Mesenchymal stem cell (in vitro differentiated cells and primary cell): ENCODE measurements at regions not wholly inside any gene's neighbourhood (a gene's known extent, or its start where the extent isn't known, plus 50 kb on each side); places are given as distances from the start of the nearest gene placed in this dataset.

ENCODE experiments used
- DNase-seq: peaks from one replicate; pipeline ENCODE4 v3.0.0-alpha.2; 2013
- H2AFZ ChIP-seq: one replicate; pipeline ENCODE4 v1.6.1; 2013; ENCODE audit warnings: low read depth, mild to moderate bottlenecking, control low read depth, inconsistent platforms, low read length, moderate library complexity
- H2AK5ac ChIP-seq: 2 replicates; pipeline ENCODE4 v1.6.1; 2013; ENCODE audit warnings: low read length, moderate library complexity, mild to moderate bottlenecking, inconsistent platforms; ENCODE audit not compliant: severe bottlenecking
- H2BK120ac ChIP-seq: one replicate; pipeline ENCODE4 v1.6.1; 2013; ENCODE audit warnings: low read depth, mild to moderate bottlenecking, inconsistent platforms, low read length, moderate library complexity
- H2BK12ac ChIP-seq, 2 experiments: one replicate each; pipeline ENCODE4 v1.6.1; 2013; ENCODE audit warnings: inconsistent platforms in 2 of 2, low read length in 2 of 2, mild to moderate bottlenecking in 2 of 2, moderate library complexity in 2 of 2, control low read depth in 1 of 2
- H2BK15ac ChIP-seq: one replicate; pipeline ENCODE4 v1.6.1; 2013; ENCODE audit warnings: mild to moderate bottlenecking, low read depth, inconsistent platforms; ENCODE audit not compliant: poor library complexity, severe bottlenecking
- H2BK5ac ChIP-seq: 2 replicates; pipeline ENCODE4 v1.6.1; 2013; ENCODE audit warnings: low read depth, mild to moderate bottlenecking, low read length, control low read depth, inconsistent platforms; ENCODE audit not compliant: poor library complexity, severe bottlenecking
- H3K14ac ChIP-seq, 2 experiments: one replicate each; pipeline ENCODE4 v1.6.1; 2013; ENCODE audit warnings: inconsistent platforms in 2 of 2, low read length in 2 of 2, control low read depth in 1 of 2, mild to moderate bottlenecking in 1 of 2, moderate library complexity in 1 of 2
- H3K18ac ChIP-seq, 2 experiments: one replicate each; pipeline ENCODE4 v1.6.1; 2013; ENCODE audit warnings: inconsistent platforms in 2 of 2, low read length in 2 of 2, control low read depth in 1 of 2, low read depth in 1 of 2, mild to moderate bottlenecking in 1 of 2
- H3K23ac ChIP-seq, 2 experiments: one replicate each; pipeline ENCODE4 v1.6.1; 2013; ENCODE audit warnings: inconsistent platforms in 2 of 2, low read length in 2 of 2, mild to moderate bottlenecking in 2 of 2, moderate library complexity in 2 of 2, control low read depth in 1 of 2
- H3K27ac ChIP-seq: 2 replicates; pipeline ENCODE4 v1.5.1; 2013; ENCODE audit warnings: mild to moderate bottlenecking, moderate library complexity, low read length, control low read depth, inconsistent platforms; ENCODE audit not compliant: poor library complexity, severe bottlenecking
- H3K27me3 ChIP-seq, 2 experiments: 2 replicates each; pipeline versions ENCODE4 v1.6.1 to v1.7.0; 2013; ENCODE audit warnings: low read length in 2 of 2, mild to moderate bottlenecking in 2 of 2, moderate library complexity in 2 of 2, control low read depth in 1 of 2, inconsistent platforms in 1 of 2; ENCODE audit not compliant: control insufficient read depth in 1 of 2, insufficient read depth in 1 of 2
- H3K36me3 ChIP-seq, 2 experiments: 2 replicates each; pipeline versions ENCODE4 v1.6.1 to v1.7.0; 2013; ENCODE audit warnings: low read length in 2 of 2, control low read depth in 1 of 2, inconsistent platforms in 1 of 2, low read depth in 1 of 2, mild to moderate bottlenecking in 1 of 2; ENCODE audit not compliant: insufficient read depth in 2 of 2, control insufficient read depth in 1 of 2
- H3K4ac ChIP-seq, 2 experiments: one replicate each; pipeline ENCODE4 v1.6.1; 2013; ENCODE audit warnings: inconsistent platforms in 2 of 2, low read length in 2 of 2, mild to moderate bottlenecking in 2 of 2, moderate library complexity in 2 of 2, control low read depth in 1 of 2, low read depth in 1 of 2
- H3K4me1 ChIP-seq: 2 replicates; pipeline ENCODE4 v1.6.1; 2013; ENCODE audit warnings: low read depth, low read length, control low read depth; ENCODE audit not compliant: control insufficient read depth, insufficient read depth
- H3K4me2 ChIP-seq: 2 replicates; pipeline ENCODE4 v1.6.1; 2013; ENCODE audit warnings: low read length, mild to moderate bottlenecking, inconsistent platforms; ENCODE audit not compliant: poor library complexity, severe bottlenecking
- H3K4me3 ChIP-seq, 2 experiments: 2 replicates each; pipeline versions ENCODE4 v1.5.1 to v1.7.0; 2013; ENCODE audit warnings: low read length in 2 of 2, mild to moderate bottlenecking in 2 of 2, control low read depth in 1 of 2, low read depth in 1 of 2; ENCODE audit not compliant: insufficient read depth in 1 of 2
- H3K79me1 ChIP-seq: replicated peaks from 2 replicates; pipeline ENCODE4 v1.6.1; 2013; ENCODE audit warnings: mild to moderate bottlenecking, control low read depth, low read length, inconsistent platforms; ENCODE audit not compliant: poor library complexity, severe bottlenecking
- H3K9ac ChIP-seq: 2 replicates; pipeline ENCODE4 v1.7.0; 2013; ENCODE audit warnings: mild to moderate bottlenecking, low read length, moderate library complexity
- H3K9me3 ChIP-seq: 2 replicates; pipeline ENCODE4 v1.7.0; 2013; ENCODE audit warnings: mild to moderate bottlenecking, low read length; ENCODE audit not compliant: control insufficient read depth
- H4K8ac ChIP-seq: one replicate; pipeline ENCODE4 v1.6.1; 2013; ENCODE audit warnings: inconsistent platforms, mild to moderate bottlenecking, low read length, moderate library complexity
- H4K91ac ChIP-seq: one replicate; pipeline ENCODE4 v1.6.1; 2013; ENCODE audit warnings: mild to moderate bottlenecking, low read length, inconsistent platforms
- WGBS: methylation state at CpG from one replicate; pipeline ENCODE4 v1.1.7; 2013; ENCODE audit warnings: mixed read lengths; 5-methylcytosine and 5-hydroxymethylcytosine counted together

GRCh38 chr15:97406841-97407240, 553.7 kb upstream of the ARRDC4 start:
- Histone ChIP-seq H2BK120ac (no peak overlapping the region), H3K23ac (no peak overlapping the region), H3K4me1 (no peaks in the 10 kb centered on the region), H3K9ac (no peak overlapping the region), H3K36me3 (no peaks in the 10 kb centered on the region), H3K14ac (no peak overlapping the region), H2AFZ (no peak overlapping the region), H3K27me3 (no peaks in the 10 kb centered on the region), H2BK5ac (no peak overlapping the region), H2AK5ac (no peak overlapping the region), H3K79me1 (no peaks in the 10 kb centered on the region), H3K4me3 (no peak overlapping the region), H3K9me3 (peaks cover 44% of the 10 kb centered on the region), H2BK15ac (no peak overlapping the region), H3K18ac (no peak overlapping the region), H3K27ac (no peak overlapping the region), H3K4ac (no peak overlapping the region), H4K91ac (no peak overlapping the region), H2BK12ac (no peak overlapping the region), H4K8ac (no peak overlapping the region), H3K4me2 (no peak overlapping the region)
- no peak for DNase-seq
- WGBS: 69% methylated on average over 2 of the region's 2 CpGs

GRCh38 chr15:97410897-97411575, 549.5 kb upstream of the ARRDC4 start:
- Histone ChIP-seq H3K4me1 (no peaks in the 10 kb centered on the region), H3K9ac (no peak overlapping the region), H3K27ac (no peak overlapping the region), H4K91ac (no peak overlapping the region), H2AFZ (no peak overlapping the region), H2BK12ac (no peak overlapping the region), H3K14ac (no peak overlapping the region), H2BK15ac (no peak overlapping the region), H3K9me3 (peaks cover 28% of the 10 kb centered on the region), H4K8ac (no peak overlapping the region), H3K36me3 (no peaks in the 10 kb centered on the region), H3K79me1 (no peaks in the 10 kb centered on the region), H3K18ac (no peak overlapping the region), H3K23ac (no peak overlapping the region), H3K4me3 (no peak overlapping the region), H2BK120ac (no peak overlapping the region), H3K27me3 (no peaks in the 10 kb centered on the region), H3K4ac (no peak overlapping the region), H3K4me2 (no peak overlapping the region), H2BK5ac (no peak overlapping the region), H2AK5ac (no peak overlapping the region)
- DNase-seq: no peak
- 79% methylated on average over 1 of the region's 5 CpGs for WGBS

GRCh38 chr15:97420130-97420529, 540.4 kb upstream of the ARRDC4 start:
- 17% methylated on average over 1 of the region's 1 CpG for WGBS

GRCh38 chr15:97425596-97425995, 534.9 kb upstream of the ARRDC4 start:
- H3K27ac ChIP-seq: no peak overlapping the region
- H3K4ac ChIP-seq: no peak overlapping the region
- no peak overlapping the region for H2AFZ ChIP-seq
- H3K4me3 ChIP-seq: no peak overlapping the region
- no peaks in the 10 kb centered on the region for H3K79me1 ChIP-seq
- peaks cover 23% of the 10 kb centered on the region for H3K9me3 ChIP-seq
- H3K4me2 ChIP-seq: no peak overlapping the region
- no peak overlapping the region for H4K91ac ChIP-seq
- no peak overlapping the region for H3K14ac ChIP-seq
- no peaks in the 10 kb centered on the region for H3K4me1 ChIP-seq
- H2BK15ac ChIP-seq: no peak overlapping the region
- no peak overlapping the region for H2BK5ac ChIP-seq
- H3K18ac ChIP-seq: no peak overlapping the region
- no peak overlapping the region for H2BK120ac ChIP-seq
- no peak overlapping the region for H3K23ac ChIP-seq
- no peak for DNase-seq
- H3K9ac ChIP-seq: no peak overlapping the region
- no peak overlapping the region for H4K8ac ChIP-seq
- no peaks in the 10 kb centered on the region for H3K36me3 ChIP-seq
- no peaks in the 10 kb centered on the region for H3K27me3 ChIP-seq
- 82% methylated on average over 3 of the region's 5 CpGs for WGBS
- no peak overlapping the region for H2BK12ac ChIP-seq
- no peak overlapping the region for H2AK5ac ChIP-seq

More at GRCh38 chr15:97420130-97420529, 540.4 kb upstream of the ARRDC4 start:
- H3K4ac ChIP-seq: no peak overlapping the region
- H3K14ac ChIP-seq: no peak overlapping the region
- H3K23ac ChIP-seq: no peak overlapping the region
- no peak overlapping the region for H2AK5ac ChIP-seq
- no peak overlapping the region for H4K91ac ChIP-seq
- no peaks in the 10 kb centered on the region for H3K4me1 ChIP-seq
- peaks cover 23% of the 10 kb centered on the region for H3K9me3 ChIP-seq
- no peak overlapping the region for H4K8ac ChIP-seq
- H2BK120ac ChIP-seq: no peak overlapping the region
- H3K4me2 ChIP-seq: no peak overlapping the region
- no peak overlapping the region for H2BK5ac ChIP-seq
- H2BK15ac ChIP-seq: no peak overlapping the region
- H3K9ac ChIP-seq: no peak overlapping the region
- no peak overlapping the region for H2BK12ac ChIP-seq
- no peak overlapping the region for H3K18ac ChIP-seq
- no peak overlapping the region for H3K4me3 ChIP-seq
- H2AFZ ChIP-seq: no peak overlapping the region
- no peaks in the 10 kb centered on the region for H3K36me3 ChIP-seq
- H3K27ac ChIP-seq: no peak overlapping the region
- no peak for DNase-seq
- no peaks in the 10 kb centered on the region for H3K27me3 ChIP-seq
- H3K79me1 ChIP-seq: no peaks in the 10 kb centered on the region
